Glomerular endothelial cell (primary cell): ENCODE measurements at regions not wholly inside any gene's neighbourhood (a gene's known extent, or its start where the extent isn't known, plus 50 kb on each side); places are given as distances from the start of the nearest gene placed in this dataset.

Source experiments
- DNase-seq: peaks from one replicate; pipeline ENCODE4 v3.0.0-alpha.2; 2011; ENCODE audit warnings: low read depth, low spot score; ENCODE audit errors: extremely low read depth

DNA sequence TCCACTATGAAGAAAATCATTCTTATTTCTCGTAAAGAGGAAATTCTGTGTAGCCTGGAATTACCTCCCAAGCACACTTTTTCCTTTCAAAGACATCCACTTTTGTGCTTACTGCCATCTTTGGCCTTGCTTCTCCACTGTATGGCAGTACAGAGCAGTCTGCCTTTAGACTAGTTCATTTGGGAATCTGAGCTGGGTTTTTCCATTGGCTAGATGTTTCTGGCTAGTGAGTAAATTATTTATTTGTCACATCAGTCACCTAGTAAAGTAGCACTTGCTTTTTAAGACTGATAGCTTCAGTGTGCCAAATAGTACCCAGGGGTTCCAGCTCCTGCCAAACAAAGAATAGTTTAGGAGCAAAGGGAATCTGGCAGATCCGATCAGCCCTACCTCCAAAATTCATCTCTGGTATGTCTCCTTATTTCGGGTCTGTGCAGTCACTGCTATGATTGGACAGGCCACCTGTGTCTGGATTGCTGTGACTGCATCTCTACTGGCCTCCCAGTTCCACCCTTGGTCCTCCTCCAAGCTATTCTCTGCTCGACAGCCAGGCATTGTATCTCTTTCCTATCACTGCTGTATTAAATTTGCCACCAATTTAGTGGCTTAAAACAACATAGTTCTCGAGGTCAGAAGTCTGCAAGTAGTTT lies 97.6 kb downstream of the NUDT12 start:
- DNase-seq, result no peak

GRCh38 chr5:103463261-103463660 lies 99.3 kb downstream of the NUDT12 start:
- DNase-seq, result no peak

GRCh38 chr5:103461243-103461642 lies 101.3 kb downstream of the NUDT12 start:
- no peak for DNase-seq

GRCh38 chr5:103458497-103459040 lies 104.0 kb downstream of the NUDT12 start:
- DNase-seq, result no peak

DNA sequence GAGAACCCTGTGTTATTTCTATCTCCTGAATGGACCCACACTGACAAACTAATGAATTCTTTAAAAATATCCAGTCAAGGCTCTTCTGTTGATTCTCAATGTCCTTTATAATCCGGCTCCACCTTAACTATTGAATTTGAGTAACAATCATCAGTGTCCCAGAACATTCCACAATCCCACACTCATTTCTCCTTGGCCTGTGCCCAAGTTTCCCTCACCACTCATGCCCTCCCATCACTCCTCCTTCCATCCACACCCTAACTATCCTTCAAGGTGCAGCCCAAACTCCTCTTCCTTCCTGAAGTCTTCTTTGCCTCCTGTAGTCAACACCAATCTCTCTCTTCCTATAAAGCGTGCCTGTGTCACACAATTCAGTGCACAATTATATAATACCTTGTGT lies 106.1 kb downstream of the NUDT12 start:
- no peak for DNase-seq

DNA sequence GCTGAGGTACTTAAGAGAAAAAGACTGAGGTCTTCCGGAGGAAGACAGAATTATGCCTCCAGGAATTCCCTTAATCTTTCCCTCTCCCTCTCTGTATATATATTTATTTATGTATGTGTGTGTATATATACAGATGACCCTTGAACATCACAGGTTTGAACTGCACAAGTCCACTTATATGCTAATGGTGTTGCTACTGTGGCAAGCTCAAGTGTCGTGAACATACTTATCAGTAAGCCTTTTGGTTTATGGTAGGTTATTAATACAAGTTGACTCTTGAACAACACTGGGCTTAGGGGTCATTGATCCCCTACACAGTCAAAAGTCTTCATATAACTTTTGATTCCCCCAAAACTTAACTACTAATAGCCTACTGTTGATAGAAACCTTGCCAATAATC lies 106.8 kb downstream of the NUDT12 start:
- no peak for DNase-seq

DNA sequence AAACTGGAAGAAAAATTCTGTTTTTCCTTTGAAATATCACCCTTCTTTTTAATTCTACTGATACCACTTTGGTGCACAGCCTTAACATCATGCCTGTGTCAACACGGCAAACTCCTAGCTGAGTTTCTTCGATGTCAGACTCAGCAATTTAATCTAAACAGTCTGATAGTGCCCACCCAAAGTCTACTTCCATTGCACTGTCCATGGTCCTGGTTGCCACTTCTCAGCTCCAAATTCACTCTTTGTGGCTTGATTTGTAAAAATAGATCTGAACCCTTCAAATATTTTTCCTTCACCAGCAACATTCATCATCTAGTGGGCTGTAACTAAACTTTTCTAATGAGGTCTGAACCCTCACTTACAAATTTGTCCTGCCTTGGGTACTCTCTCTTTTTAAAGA lies 107.8 kb downstream of the NUDT12 start:
- DNase-seq, result no peak

DNA sequence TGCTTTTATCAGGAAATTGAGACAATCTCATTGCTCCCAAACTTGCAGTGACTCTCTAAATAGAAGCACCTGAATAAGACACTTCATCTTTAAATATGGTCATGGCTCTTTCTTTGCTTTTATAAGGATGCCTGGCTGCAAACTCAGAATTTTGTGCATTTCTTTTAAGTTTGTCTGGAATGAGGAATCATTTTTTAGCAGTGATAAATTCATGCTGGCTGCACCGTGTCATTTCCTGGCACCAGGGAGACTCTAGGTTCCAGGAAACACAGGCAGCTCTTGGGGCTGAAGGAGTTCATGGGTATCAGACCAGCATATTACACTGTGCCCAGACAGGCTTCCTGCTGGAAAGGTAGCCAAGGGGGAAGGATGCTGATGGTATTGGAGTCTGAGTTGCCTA lies 109.9 kb downstream of the NUDT12 start:
- DNase-seq, result no peak

- no peak for DNase-seq
Observed at GRCh38 chr5:103452089-103452488, 110.5 kb downstream of the NUDT12 start.

GRCh38 chr5:103451261-103451660 lies 111.3 kb downstream of the NUDT12 start:
- no peak for DNase-seq

GRCh38 chr5:103450333-103451061 lies 112.1 kb downstream of the NUDT12 start:
- DNase-seq, result no peak

DNA sequence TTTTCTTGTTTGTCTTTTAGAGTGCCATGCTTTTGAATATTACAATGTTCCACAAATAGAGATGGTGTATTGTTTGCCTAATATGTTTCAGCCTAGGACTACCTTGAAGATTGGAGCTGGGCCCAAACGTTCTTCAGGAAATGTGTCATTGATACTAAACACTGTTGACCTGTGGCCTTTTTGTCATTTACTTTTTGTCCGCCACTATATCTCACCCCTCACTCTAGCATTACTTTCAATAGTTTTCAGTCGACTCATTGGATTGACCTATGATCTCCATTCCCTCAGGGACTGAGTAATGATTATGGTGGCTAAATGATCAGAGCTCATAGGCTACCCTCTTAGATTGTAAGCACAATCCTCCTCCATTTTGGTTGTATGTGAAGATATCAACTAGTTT lies 115.8 kb downstream of the NUDT12 start:
- DNase-seq, result no peak

GRCh38 chr5:103445426-103446035 lies 117.1 kb downstream of the NUDT12 start:
- DNase-seq, result no peak

- DNase-seq, result no peak
Observed at GRCh38 chr5:103444333-103445038, 118.1 kb downstream of the NUDT12 start.

- no peak for DNase-seq
Observed at GRCh38 chr5:103442750-103443149, 119.8 kb downstream of the NUDT12 start.

DNA sequence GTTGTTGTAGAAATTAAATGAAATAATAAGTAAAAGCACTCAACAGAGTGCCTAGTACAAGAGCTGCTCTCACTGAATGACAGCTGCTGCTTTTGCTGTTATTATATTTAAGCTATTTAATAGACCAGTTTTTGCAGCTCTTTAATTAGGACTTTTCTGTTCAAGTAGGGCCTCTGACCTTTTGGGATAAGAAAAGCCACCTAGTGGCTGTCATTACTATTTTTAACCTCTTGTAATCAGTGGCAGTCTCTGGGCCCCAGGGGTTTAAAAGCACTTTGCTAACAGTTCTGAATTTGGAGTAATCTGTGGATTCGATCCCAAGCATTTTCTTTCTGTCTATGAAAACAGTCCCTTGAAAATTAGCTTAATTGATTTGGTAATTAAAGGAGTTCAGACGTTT lies 121.1 kb downstream of the NUDT12 start:
- DNase-seq, result no peak

DNA sequence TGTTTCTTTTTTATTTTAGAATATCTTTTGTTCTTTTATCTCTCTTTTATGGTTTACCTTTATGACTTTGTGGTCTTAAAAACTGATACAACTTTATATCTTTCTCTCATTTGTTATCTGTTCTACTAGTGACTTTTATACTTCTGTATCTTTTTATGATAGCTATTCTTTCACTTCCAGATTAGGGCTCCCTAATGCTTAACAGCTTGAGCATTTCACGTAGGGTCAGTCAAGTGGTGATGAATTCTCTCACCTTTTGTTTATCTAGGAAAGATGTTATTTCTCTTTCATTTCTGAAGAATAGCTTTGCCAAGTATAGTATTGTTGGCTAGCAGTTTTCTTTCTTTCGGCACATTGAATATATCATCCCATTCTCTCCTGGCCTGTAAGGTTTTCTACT lies 123.6 kb downstream of the NUDT12 start:
- no peak for DNase-seq

DNA sequence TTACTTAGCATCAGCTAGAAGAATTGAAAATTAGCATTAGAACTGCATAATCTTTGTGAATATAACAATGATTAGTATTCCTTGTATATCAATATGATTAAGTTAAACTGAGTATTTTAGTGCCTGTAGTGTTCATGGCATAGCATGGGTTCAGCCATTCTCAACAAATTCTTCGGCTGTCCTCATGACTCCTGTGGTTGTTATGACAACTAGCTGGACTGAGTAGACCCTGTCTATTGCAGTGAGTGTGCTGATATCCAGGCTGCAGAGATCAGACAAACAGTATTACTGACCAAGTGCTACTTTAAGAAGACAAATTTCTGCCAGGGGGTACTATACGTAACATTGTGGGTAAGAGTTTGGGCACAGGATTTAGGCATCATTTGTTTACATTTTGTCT lies 125.9 kb downstream of the NUDT12 start:
- no peak for DNase-seq

- DNase-seq, result no peak
Observed at GRCh38 chr5:103436112-103436511, 126.5 kb downstream of the NUDT12 start.

DNA sequence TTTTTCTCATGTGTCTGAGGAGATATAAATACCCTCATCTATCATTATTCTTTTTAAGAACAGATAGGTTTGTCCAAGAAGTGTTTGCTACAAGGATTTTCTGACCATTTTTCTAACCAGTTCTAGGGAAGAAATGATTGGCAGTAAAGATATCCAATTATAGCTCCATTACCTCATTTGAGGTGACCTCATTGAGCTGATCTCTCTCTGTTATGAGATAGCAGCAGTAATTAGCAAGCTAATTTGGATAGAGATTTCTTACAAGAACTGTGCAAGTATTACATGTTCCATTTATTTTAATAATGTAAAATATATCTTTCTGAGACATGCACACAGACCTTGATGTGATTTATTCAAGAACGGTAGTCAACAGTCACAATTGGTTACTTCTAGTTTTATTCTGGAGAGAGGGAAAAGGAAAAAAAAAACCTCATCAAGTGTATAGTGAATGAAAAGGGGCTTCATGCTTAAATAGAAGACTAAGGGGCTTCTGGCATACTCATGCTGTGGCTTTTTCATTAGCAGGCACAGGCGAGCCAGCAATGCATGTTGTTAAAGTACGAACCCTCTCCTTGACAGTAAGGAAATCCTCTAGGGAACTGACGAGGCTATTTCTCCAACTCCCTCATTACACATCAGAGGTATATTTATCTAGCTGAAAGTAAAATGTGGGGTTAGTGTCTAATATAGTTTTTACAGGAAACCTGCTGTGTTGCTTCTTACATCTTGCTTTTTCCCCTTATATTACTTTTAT lies 127.3 kb downstream of the NUDT12 start:
- DNase-seq, result no peak

- no peak for DNase-seq
Observed at GRCh38 chr5:103434057-103434456, 128.5 kb downstream of the NUDT12 start.
